ENCODE measurements at regions not wholly inside any gene's neighbourhood (a gene's known extent, or its start where the extent isn't known, plus 50 kb on each side); places are given as distances from the start of the nearest gene placed in this dataset.

DNA sequence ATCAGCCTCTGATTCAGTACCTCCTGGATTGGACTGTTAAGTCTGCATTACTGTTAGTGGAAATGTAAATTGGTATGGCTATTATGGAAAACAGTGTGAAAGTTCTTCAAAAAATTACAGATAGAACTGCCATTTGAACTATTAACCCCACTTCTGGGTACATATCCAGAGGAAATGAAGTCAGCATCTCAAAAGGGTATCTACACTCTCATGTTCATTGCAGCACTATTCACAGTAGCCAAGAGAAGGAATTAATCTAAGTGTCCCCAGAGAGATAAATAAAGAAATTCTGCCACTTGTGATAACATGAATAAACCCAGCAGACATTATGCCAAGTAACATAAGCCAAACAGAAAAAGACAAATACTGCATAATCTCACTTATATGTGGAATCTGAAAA is 676.0 kb downstream of the PLA2G4A start:
- H3K9ac ChIP-seq (ENCODE audit: low read length), result no peak overlapping the region
- H3K4me3 ChIP-seq (ENCODE audit: low read length), result no peak overlapping the region
- H3K4me2 ChIP-seq (ENCODE audit: low read length), result no peak overlapping the region
- H3K36me3 ChIP-seq (ENCODE audit: insufficient read depth, low read length), result no peaks in the 10 kb centered on the region
- no peaks in the 10 kb centered on the region for H4K20me1 ChIP-seq (ENCODE audit: insufficient read depth)
- TF ChIP-seq SMC3 (conservative IDR thresholded peaks at IDR 0.05; ENCODE audit: poor library complexity) (no peak), EP300 (conservative IDR thresholded peaks at IDR 0.05; ENCODE audit: poor library complexity, severe bottlenecking) (no peak), RAD21 (conservative IDR thresholded peaks at IDR 0.05) (no peak), MXI1 (conservative IDR thresholded peaks at IDR 0.05; ENCODE audit: poor library complexity, severe bottlenecking) (no peak), POLR2AphosphoS5 (IDR thresholded peaks at IDR 0.05) (no peak), EZH2 (IDR thresholded peaks at IDR 0.05; ENCODE audit: borderline replicate concordance, insufficient read depth, low read length, poor library complexity, severe bottlenecking) (no peak), TAF1 (IDR thresholded peaks at IDR 0.05; ENCODE audit: low read depth) (no peak)
- TF ChIP-seq, protein P1, sequence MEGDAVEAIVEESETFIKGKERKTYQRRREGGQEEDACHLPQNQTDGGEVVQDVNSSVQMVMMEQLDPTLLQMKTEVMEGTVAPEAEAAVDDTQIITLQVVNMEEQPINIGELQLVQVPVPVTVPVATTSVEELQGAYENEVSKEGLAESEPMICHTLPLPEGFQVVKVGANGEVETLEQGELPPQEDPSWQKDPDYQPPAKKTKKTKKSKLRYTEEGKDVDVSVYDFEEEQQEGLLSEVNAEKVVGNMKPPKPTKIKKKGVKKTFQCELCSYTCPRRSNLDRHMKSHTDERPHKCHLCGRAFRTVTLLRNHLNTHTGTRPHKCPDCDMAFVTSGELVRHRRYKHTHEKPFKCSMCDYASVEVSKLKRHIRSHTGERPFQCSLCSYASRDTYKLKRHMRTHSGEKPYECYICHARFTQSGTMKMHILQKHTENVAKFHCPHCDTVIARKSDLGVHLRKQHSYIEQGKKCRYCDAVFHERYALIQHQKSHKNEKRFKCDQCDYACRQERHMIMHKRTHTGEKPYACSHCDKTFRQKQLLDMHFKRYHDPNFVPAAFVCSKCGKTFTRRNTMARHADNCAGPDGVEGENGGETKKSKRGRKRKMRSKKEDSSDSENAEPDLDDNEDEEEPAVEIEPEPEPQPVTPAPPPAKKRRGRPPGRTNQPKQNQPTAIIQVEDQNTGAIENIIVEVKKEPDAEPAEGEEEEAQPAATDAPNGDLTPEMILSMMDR (IDR thresholded peaks at IDR 0.05; ENCODE audit: poor library complexity, severe bottlenecking), result no peak
- TF ChIP-seq, protein P2, sequence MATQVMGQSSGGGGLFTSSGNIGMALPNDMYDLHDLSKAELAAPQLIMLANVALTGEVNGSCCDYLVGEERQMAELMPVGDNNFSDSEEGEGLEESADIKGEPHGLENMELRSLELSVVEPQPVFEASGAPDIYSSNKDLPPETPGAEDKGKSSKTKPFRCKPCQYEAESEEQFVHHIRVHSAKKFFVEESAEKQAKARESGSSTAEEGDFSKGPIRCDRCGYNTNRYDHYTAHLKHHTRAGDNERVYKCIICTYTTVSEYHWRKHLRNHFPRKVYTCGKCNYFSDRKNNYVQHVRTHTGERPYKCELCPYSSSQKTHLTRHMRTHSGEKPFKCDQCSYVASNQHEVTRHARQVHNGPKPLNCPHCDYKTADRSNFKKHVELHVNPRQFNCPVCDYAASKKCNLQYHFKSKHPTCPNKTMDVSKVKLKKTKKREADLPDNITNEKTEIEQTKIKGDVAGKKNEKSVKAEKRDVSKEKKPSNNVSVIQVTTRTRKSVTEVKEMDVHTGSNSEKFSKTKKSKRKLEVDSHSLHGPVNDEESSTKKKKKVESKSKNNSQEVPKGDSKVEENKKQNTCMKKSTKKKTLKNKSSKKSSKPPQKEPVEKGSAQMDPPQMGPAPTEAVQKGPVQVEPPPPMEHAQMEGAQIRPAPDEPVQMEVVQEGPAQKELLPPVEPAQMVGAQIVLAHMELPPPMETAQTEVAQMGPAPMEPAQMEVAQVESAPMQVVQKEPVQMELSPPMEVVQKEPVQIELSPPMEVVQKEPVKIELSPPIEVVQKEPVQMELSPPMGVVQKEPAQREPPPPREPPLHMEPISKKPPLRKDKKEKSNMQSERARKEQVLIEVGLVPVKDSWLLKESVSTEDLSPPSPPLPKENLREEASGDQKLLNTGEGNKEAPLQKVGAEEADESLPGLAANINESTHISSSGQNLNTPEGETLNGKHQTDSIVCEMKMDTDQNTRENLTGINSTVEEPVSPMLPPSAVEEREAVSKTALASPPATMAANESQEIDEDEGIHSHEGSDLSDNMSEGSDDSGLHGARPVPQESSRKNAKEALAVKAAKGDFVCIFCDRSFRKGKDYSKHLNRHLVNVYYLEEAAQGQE (IDR thresholded peaks at IDR 0.05; ENCODE audit: borderline replicate concordance), result no peak
- H3K27me3 ChIP-seq (ENCODE audit: insufficient read depth, low read depth, low read length), result no peaks in the 10 kb centered on the region
- no peaks in the 10 kb centered on the region for H3F3A ChIP-seq (ENCODE audit: insufficient read depth, low read length, poor library complexity, severe bottlenecking)
- no peaks in the 10 kb centered on the region for H3K9me2 ChIP-seq (ENCODE audit: insufficient read depth, low read length)
- no peaks in the 10 kb centered on the region for H3K9me3 ChIP-seq (ENCODE audit: low read length)
- no peaks in the 10 kb centered on the region for H3K79me2 ChIP-seq (replicated peaks; ENCODE audit: insufficient read depth, low read length)
- no peak overlapping the region for H3K27ac ChIP-seq (ENCODE audit: low read length)
- no peak overlapping the region for H2AFZ ChIP-seq (ENCODE audit: low read depth, low read length)

DNA sequence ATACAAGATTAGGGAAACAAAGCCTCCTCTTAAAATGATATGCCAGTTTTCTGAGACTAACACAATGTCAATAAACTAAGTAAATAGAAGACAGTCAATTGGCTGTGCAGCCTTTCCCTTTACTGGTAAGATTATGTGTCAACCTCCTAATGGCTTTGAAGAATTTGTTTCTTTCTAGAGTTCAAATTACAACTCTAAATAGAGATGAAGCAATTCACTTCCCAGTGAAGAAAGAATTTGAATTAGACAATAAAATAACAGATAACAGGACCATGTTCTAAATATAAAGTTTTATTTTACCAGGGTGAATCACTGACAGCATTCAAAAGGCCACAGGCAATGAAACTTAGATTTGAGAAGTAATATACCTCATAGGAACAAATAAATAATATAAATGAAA is 680.3 kb downstream of the PLA2G4A start:
- Histone ChIP-seq H3K27ac (ENCODE audit: low read length) (no peak overlapping the region), H3K9me3 (ENCODE audit: low read length) (no peaks in the 10 kb centered on the region), H3K27me3 (ENCODE audit: insufficient read depth, low read depth, low read length) (no peaks in the 10 kb centered on the region), H4K20me1 (ENCODE audit: insufficient read depth) (no peaks in the 10 kb centered on the region), H3K9ac (ENCODE audit: low read length) (no peak overlapping the region), H3K4me2 (ENCODE audit: low read length) (no peak overlapping the region), H3K79me2 (replicated peaks; ENCODE audit: insufficient read depth, low read length) (no peaks in the 10 kb centered on the region), H3F3A (ENCODE audit: insufficient read depth, low read length, poor library complexity, severe bottlenecking) (no peaks in the 10 kb centered on the region), H3K4me3 (ENCODE audit: low read length) (no peak overlapping the region), H3K9me2 (ENCODE audit: insufficient read depth, low read length) (no peaks in the 10 kb centered on the region), H3K36me3 (ENCODE audit: insufficient read depth, low read length) (no peaks in the 10 kb centered on the region), H2AFZ (ENCODE audit: low read depth, low read length) (no peak overlapping the region)
- TF ChIP-seq, protein P2 (IDR thresholded peaks at IDR 0.05; ENCODE audit: borderline replicate concordance), result no peak
- TF ChIP-seq RAD21 (conservative IDR thresholded peaks at IDR 0.05) (no peak), TAF1 (IDR thresholded peaks at IDR 0.05; ENCODE audit: low read depth) (no peak), POLR2AphosphoS5 (IDR thresholded peaks at IDR 0.05) (no peak), MXI1 (conservative IDR thresholded peaks at IDR 0.05; ENCODE audit: poor library complexity, severe bottlenecking) (no peak), SMC3 (conservative IDR thresholded peaks at IDR 0.05; ENCODE audit: poor library complexity) (no peak), EZH2 (IDR thresholded peaks at IDR 0.05; ENCODE audit: borderline replicate concordance, insufficient read depth, low read length, poor library complexity, severe bottlenecking) (no peak), EP300 (conservative IDR thresholded peaks at IDR 0.05; ENCODE audit: poor library complexity, severe bottlenecking) (no peak)
- TF ChIP-seq, protein P1 (IDR thresholded peaks at IDR 0.05; ENCODE audit: poor library complexity, severe bottlenecking), result no peak
